GM10248 (cell line): ENCODE measurements at regions not wholly inside any gene's neighbourhood (a gene's known extent, or its start where the extent isn't known, plus 50 kb on each side); places are given as distances from the start of the nearest gene placed in this dataset.
"Not testable (repeated sequence)": the region's sequence is repeated elsewhere in the genome, so short reads cannot be mapped to it uniquely, and the experiment has no call there.

Source experiments
- CTCF ChIA-PET: fragments of 300-600 bp; sonication (Branson Sonifier 250); formaldehyde crosslinking; extraction: SDS; loops from one replicate; lab custom pipeline; 2021; ENCODE audit warnings: antibody characterized with exemption; lab: Yijun Ruan, JAX
- POLR2A ChIA-PET: fragments of 350-650 bp; sonication (Branson Sonifier 250); formaldehyde crosslinking; extraction: SDS; loops from one replicate; lab custom pipeline; 2020; ENCODE audit warnings: antibody characterized with exemption; lab: Yijun Ruan, JAX
- DNase-seq: peaks from one replicate; pipeline ENCODE4 v3.0.0; 2012; ENCODE audit errors: extremely low spot score
- TF ChIP-seq, protein P1 (sequence below): IDR thresholded peaks from 2 replicates; pipeline ENCODE4 v1.5.1; 2012; ENCODE audit warnings: mild to moderate bottlenecking, low read depth; ENCODE audit errors: extremely low read depth, missing control alignments, control extremely low read depth

DNA sequence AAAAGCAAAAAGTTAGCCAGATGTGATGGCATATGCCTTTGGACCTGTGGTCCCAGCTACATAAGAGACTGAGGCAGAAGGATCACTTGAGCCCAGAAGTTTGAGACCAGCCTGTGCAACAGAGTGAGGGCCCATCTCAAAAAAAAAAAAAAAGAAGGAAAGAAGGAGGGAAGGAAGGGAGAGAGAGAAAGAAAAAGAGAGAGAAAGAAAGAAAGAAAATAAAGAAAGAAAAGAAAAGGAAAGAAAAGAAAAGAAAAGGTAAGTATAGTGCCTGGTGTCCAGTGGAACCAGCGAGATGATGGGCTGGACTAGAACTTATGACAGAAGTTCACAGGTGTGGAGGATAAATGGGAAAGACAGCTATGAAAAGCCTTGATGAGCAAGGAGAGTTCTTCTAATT, 100.9 kb downstream of the QRSL1 start:
- TF ChIP-seq, protein P1, sequence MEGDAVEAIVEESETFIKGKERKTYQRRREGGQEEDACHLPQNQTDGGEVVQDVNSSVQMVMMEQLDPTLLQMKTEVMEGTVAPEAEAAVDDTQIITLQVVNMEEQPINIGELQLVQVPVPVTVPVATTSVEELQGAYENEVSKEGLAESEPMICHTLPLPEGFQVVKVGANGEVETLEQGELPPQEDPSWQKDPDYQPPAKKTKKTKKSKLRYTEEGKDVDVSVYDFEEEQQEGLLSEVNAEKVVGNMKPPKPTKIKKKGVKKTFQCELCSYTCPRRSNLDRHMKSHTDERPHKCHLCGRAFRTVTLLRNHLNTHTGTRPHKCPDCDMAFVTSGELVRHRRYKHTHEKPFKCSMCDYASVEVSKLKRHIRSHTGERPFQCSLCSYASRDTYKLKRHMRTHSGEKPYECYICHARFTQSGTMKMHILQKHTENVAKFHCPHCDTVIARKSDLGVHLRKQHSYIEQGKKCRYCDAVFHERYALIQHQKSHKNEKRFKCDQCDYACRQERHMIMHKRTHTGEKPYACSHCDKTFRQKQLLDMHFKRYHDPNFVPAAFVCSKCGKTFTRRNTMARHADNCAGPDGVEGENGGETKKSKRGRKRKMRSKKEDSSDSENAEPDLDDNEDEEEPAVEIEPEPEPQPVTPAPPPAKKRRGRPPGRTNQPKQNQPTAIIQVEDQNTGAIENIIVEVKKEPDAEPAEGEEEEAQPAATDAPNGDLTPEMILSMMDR: no peak
- no peak for DNase-seq
- POLR2A ChIA-PET: no interaction called here
- CTCF ChIA-PET: interaction anchor here (1.0 to 2.3 kb wide), 3 partner anchors 7 to 12 kb away, joined by 3 to 6 read pairs (median 6); no protein-coding TSS in a partner anchor

DNA sequence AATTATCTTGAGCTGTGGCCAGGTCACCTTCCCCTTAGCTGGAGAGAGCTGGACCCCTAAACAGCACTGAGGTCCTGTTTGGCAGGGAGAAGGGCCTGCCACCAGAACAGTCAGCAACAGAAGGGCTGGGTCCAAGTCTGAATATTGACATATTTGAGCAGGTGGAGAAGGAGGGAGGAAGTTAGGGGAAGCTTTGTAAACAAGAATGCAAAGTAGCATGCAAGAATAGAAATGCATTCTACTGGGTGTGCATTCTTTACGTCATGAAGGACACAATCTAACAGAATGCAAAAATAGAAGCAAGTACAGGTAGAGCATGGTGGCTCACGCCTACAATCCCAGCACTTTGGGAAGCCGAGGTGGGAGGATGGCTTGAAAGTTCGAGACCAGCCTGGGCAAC, 100.5 kb downstream of the QRSL1 start:
- TF ChIP-seq, protein P1: no peak
- POLR2A ChIA-PET: no interaction called here
- CTCF ChIA-PET: interaction anchor here (1.0 to 2.3 kb wide), 3 partner anchors 7 to 12 kb away, joined by 3 to 6 read pairs (median 6); no protein-coding TSS in a partner anchor
- no peak for DNase-seq

DNA sequence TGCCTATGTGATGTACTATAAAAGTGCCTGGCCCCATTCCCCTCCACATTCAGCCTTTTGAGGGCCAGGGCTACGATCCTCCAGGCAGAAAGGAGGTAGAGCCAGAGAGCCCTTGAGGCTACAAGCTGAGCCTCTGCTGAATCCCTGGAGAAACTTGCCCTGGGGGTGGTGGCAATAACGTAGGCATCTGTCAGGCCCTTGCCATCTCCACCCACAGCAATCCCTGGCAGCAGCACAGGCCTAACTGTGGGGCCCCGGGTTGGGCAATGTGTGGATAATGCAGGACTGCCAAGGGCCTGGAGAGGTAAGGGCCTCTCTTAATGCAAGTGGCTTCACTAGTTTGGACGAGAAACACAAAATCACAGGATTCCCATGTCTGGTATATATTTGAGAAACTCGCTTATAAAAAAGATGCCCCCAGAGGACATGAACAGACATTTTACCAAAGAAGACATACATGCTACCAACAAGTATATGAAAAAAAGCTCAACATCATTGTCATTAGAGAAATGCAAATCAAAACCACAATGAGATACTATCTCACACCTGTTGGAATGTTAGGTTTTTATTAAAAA, 99.0 kb downstream of the QRSL1 start:
- POLR2A ChIA-PET: no interaction called here
- no peak for DNase-seq

DNA sequence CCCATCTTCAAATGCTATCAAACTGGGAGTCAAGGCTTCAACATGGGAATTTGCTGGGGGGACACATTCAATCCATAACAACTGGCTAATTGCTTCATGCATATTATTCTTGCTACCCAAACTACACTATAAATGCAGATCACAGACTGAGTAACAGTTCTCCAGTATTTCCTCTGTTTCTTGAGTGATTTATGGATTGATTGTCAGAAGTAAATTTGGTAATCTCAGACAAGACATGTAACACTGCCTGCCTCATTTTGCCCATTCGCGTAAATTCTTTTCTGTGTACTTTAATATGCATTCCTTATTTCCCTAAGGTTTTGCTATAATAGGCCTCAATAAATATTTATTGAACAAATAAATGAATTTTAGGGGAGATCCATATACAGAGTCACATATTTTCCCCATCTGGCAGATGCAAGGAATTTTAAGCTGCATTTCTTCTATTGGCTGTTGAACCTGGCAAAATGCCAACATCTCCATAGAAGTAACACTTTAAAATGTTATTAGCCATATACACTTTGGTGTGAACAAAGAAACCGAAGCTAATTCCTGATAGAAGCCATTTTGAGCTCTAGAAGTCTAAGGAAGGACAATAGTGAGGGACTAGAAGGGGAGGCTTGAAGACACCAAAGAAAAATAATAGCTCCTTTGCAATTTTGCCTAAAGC, 98.2 kb downstream of the QRSL1 start:
- no peak for DNase-seq
- POLR2A ChIA-PET: no interaction called here
- TF ChIP-seq, protein P1: no peak
- CTCF ChIA-PET: interaction anchor here (1.7 to 2.3 kb wide), 2 partner anchors 10 to 20 kb away, joined by 6 to 7 read pairs; no protein-coding TSS in a partner anchor

More for the DNA sequence above, 99.0 kb downstream of the QRSL1 start:
- TF ChIP-seq, protein P1: no peak
- CTCF ChIA-PET: interaction anchor here (0.9 to 2.3 kb wide), 6 partner anchors 9 to 34 kb away, joined by 3 to 7 read pairs (median 4); no protein-coding TSS in a partner anchor

DNA sequence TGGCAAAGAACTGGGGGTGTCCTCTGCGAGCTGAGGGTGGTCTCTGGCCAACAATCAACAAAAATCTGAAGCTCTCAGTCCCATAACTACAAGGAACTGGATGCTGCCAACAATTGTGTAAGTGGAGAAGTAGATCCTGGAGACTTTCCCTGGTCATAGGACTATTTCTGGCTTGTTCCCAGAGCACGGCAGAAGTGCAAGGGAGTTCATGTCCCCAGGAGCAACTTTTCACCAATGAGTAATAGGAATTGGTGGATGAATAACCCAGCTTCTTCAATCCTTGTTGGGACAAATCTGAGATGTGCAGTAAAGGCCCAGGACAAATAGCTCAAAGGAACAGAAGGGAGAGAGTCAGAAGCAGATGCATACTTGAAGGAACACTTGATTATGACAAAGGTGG, 95.5 kb downstream of the QRSL1 start:
- DNase-seq: no peak
- TF ChIP-seq, protein P1: no peak
- ChIA-PET CTCF (no interaction called here), POLR2A (no interaction called here)

DNA sequence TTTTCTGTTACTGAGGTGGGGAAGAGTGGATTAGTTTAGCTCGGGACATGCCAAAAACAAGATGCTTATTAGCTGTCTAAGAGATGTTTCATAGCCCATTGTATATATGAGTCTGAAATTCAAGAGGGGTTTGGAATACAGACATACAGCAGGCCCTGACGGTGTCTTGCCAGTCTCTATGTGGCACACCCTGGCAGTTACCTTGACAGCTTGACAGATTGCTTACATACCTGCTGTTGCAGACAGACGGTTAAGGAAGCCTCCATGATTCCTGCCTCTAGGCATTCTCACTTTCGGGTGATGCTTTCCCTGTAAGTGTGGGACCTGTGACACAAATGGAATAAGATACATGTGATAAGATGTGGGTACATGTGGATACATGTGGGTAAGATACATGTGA, 95.0 kb downstream of the QRSL1 start:
- ChIA-PET CTCF (no interaction called here), POLR2A (no interaction called here)
- TF ChIP-seq, protein P1: no peak
- DNase-seq: no peak

DNA sequence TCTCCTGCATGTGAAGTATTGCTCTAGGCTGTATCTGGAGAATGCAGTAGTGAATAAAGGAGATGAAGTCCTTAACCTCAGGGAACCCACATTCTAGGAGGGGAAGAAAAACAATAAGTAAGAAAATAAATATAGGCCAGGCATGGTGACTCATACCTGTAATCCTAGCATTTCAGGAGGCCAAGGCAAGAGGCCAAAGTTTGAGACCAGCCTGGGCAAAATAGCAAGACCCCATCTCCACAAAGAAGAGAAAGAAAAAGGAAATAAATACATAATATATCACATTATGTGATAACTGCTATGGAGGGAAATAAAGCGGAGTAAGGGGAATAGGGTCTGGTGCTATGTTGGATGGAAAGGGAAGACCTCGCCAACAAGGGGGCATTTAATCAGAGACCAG, 94.0 kb downstream of the QRSL1 start:
- POLR2A ChIA-PET, DNase-seq, CTCF ChIA-PET: not testable (repeated sequence)

DNA sequence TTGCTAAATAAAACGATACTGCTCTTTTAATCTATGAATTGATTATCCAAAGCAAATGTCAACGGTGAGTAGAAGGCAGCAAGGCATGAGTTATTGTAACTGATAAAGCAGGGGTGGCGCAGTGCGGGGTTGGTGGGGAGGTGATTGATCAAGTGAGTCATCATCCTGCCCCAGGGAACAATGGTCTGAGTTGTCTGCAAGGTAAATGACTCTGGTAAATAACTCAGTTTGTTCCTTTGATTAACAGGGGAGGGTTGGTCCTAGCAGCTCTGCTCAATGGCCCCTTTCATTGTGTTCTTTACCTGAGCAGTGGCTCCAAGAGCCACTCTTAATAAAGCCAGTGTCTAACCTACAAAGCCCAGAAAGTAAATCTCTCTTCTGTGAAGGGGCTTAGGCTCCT, 91.8 kb downstream of the QRSL1 start:
- CTCF ChIA-PET: interaction anchor here (0.9 kb wide), 1 partner anchor 33 kb away, joined by 3 read pairs; no protein-coding TSS in a partner anchor
- DNase-seq, POLR2A ChIA-PET: not testable (repeated sequence)
